GM21619 (cell line): ENCODE measurements at regions not wholly inside any gene's neighbourhood (a gene's known extent, or its start where the extent isn't known, plus 50 kb on each side); places are given as distances from the start of the nearest gene placed in this dataset.

ENCODE experiments used
- ATAC-seq: cut with Tn5 transposase; IDR thresholded peaks from one replicate; pipeline ENCODE4 v1.9.1; 2021; ENCODE audit not compliant: unreplicated experiment

DNA sequence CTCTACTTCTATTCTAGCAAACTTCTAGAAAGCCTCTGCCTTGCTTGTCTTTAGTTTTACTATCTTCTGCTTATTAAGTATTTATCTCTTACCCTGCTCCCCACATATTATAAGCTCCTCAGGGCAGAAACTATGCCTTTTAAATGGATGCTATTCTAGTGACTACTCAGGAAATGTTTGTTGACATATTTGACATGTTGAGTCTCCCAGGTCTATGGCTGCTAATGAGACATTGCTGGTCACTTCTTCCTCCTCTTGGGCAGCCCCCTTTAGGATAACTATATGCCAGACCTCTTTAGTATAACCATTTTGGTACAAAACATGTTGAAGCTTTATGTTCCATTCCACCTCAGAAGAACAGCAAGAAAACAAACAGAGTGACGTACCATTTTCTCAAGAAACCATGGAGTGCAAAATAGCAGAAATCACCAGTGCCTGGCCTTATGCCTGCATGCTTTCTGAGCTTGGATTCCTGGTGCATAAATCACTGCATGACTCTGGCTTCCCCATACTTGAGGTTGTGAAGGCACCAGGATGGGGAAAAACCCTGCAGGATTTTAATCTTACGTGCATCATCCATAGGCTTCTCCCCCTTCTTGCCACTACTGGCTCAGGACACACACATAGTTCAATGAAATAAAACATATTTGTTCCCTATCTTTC, 202.6 kb downstream of the TMX1 start:
- no peak for ATAC-seq

DNA sequence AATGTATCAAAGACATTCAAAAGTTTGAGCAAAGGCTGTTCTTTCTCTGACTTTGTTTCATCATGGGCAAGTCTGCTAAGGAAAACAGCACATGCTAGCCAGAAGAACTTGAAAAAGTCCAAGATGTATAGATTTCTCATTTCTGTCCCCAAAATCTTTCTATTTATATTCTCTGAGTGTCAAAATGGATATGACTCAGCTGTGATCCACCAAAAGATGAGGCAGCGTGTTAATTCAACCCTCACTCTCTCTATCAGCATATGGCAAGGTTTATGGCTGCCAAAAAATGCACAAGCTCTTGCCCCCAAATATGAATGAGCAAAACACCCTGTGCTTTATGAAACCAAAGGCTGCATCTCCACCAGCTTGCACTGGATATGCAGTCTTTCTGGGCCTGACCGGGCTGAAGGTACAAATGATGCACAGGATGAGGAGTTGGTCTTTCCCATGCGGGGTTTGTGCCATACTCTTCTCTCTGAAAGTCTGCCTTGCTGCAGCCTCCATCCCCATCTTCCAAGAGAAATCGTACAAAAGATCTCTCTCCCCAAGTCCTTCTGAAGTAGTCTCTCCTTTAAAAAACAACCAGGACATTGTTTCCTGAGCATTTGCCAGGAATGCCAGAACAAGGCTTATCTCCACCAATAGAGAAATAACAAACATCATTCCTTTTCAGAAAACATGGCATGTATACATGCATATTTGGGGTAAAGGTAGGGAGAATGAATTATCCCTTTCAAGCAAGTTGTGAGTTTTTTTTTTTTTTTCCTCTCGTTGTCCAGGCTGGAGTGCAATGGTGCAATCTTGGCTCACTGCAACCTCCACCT, 203.4 kb downstream of the TMX1 start:
- ATAC-seq = no peak

- ATAC-seq = no peak
Observed at GRCh38 chr14:51444353-51445000, 204.4 kb downstream of the TMX1 start.

DNA sequence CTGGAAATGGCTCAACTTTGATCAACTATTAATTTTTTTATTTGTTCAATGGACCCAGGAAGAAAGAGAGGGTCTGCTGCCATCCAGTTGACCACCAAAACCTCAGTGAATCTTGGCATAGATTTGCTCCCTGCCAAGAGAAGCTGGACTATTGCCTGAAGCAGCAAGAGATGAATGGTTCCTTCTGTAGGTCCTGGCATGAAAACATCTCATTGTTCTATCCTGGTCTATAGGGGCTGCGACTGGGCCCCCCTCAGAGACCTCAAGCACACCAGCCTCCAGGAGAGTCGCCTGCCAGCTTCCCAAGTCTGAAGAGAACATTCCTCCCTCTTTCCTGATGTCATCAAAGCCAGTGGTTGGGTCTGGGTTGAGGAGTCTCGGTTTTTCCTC, 204.9 kb downstream of the TMX1 start:
- ATAC-seq = no peak

DNA sequence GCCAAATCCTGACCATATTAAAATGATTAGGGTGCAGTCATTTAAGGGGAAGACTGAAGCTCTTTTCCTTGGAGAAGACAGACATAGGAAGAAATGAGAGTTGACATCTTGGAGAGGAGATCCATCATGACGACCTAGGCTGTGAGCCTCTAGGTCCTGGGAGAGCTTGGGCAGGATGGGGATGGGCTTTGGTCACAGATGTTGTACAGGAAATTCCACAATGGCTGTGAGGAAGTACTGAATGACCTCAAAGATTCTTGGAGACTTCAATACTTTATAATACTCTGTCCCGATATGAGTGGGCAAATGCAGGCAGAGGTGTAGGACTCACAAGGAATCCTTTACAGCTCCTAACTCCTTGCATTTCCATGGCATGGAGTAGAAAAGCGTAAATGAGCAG, 204.9 kb upstream of the FRMD6 start:
- ATAC-seq = no peak

GRCh38 chr14:51447411-51447810, 204.3 kb upstream of the FRMD6 start:
- no peak for ATAC-seq

DNA sequence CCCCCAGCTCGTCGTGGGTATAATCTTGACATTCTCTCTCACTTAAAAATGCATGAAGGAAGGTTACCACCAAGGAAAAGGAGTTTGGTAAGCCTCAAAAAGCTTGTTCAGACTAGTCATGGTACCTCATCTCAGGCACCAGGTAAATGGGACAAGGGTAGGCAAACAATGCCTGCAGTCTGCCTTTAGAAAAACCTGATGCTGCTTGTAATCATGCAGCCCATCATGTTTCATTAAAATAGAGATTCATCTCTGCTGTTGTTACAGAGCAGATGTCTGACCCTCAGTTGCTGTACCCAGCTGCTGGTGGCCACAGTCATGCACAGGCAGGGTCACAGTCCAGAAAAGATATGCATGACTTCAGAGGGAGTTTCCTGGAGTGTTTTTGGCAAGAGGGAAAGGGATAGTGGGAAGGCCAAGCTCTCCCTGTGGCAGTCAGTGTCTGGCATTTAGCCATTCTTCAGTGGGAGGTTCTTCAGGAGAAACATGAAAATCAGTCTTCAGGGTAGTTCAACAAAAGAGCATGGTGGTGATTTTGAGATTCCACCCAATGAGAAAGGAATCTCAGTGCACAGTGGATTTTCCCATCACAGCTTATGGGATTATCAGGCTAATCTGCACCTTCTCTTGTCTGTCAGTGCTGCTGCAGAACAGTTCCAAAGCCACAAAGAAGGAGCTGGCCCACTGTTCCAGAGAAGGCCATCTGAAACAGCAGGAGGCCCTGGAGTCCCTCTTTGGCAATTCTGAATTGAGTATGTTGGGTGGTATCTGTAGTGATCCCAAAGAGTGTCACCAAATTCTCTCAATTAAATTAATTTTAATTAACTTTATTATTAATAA, 202.7 kb upstream of the FRMD6 start:
- ATAC-seq = no peak

DNA sequence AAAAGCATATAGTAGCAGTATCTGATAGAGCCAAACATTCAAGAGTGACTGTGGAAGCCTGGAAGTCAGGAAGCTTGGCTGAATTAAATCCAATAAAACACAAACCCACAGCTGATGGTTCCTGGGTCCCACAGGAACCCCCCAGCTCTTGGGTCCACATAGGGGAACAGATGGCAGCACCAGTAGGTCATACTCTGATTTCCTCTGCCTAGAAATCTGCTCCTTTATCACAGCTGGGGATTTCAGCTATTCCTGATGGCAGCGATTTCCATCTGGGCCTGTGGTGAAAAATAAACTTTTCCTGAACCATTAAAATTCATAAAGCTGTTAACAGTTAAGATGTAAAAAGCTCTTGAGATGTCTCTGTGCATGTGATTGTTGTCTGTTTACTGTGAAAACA, 202.0 kb upstream of the FRMD6 start:
- no peak for ATAC-seq

- ATAC-seq = no peak
Observed at GRCh38 chr14:51451561-51451960, 200.1 kb upstream of the FRMD6 start.

GRCh38 chr14:51453869-51454268, 197.8 kb upstream of the FRMD6 start:
- ATAC-seq = no peak

- ATAC-seq = no peak
Observed at GRCh38 chr14:51454351-51454750, 197.4 kb upstream of the FRMD6 start.

DNA sequence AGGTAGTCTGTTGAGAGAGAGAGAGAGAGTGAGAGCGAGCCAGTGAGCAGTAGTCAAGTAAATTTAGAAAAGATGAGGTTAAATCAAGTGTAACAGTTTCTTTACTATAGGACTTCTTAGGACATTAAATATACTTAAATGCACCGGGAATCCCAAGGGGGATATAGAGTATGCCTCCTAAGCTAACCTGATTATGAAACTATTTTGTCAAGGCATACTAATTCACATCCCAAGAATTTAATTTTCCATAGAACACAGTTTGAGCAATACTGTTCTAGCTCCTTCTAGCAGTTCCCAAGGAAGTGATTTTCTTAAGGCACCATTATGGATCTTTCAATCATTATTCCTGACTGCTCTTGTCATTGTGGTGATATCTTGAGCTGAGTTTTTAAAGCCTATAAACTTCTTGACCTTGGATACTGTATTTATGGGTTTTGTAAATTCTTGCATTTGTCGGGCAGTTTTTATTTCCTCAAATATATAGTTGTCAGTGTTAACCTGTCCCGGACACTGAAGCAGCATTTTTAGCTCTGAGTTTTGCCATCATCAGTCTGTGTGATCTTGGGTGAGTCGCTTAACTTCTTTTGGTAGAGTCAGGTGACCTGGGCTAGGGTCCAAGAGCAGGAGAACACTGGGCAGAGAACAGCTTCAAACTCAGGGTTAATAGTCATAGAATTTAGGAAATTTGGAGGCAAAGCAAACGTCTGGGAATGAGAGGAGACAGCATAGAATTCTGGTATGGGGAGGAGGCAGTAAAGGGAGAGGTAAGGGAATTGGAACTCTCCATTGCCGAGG, 196.5 kb upstream of the FRMD6 start:
- no peak for ATAC-seq

DNA sequence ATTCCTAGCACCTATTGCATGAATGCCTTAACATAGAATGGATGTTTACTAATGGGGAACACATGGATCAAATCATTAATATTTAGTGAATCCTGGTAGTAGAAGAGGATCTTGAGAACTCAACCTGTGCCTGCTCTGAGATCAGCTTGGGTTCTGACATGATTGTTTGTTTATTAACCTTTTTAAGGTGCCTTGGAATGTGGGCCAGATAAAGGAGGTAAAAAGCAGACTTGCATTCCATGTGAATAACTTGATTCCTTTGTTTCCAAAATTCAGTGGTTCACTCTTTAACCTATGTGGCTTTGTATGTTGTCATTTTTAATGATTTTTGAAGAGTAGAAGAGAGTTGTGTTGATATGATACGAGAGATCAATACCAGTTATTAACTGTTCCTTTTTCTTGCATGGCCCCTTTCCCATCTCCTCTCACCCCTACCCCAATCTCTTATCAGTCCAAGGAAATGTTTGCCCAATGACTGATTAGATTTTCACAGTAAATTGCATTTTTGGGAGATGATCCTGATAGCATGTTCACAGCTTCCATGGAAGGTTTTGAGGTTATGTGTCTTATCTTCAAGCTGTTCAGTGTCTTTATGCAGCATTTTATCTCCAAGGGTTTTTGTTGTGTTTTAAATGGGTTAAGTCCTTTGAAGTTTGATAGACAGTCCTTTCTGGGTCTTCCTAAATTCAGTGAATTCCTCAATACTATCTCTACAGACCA, 193.7 kb upstream of the FRMD6 start:
- ATAC-seq = no peak

DNA sequence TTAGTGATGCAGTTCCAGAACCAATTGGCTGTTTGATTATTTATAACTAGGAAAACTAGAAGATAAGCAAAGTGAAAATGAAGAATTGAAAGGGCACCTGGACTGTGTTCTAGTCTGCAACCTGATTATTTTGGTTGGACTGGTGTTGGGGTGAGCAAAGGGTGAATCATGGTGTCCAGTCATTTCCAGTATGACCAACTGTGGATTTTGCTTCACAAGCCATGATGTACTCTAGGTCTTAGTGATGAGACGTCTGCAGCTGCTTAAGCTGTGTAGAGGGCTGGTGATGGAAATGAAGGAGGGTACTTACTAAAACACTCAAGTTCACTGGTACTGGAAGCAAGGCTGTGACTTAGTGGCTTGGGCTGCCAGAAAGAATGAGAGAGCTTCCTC, 193.2 kb upstream of the FRMD6 start:
- ATAC-seq = no peak

DNA sequence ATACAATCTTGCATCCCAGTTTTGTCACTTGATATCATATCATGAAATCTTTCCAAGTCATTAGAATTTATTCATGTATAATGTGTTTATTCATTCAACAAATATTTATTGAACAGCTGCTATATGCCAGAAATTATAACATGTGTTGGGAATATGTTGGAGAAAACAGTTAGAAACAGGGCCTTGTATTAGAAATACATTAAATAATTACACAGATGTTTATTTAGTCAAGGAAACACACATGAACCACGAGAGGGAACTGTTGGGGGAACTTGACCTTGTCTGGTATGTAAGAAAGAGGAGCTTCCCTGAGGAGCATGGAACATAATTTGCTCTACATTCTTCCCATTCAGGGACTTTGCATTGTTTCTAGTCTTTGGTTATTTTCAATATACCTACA, 191.7 kb upstream of the FRMD6 start:
- no peak for ATAC-seq

- no peak for ATAC-seq
Observed at GRCh38 chr14:51462182-51462581, 189.5 kb upstream of the FRMD6 start.

DNA sequence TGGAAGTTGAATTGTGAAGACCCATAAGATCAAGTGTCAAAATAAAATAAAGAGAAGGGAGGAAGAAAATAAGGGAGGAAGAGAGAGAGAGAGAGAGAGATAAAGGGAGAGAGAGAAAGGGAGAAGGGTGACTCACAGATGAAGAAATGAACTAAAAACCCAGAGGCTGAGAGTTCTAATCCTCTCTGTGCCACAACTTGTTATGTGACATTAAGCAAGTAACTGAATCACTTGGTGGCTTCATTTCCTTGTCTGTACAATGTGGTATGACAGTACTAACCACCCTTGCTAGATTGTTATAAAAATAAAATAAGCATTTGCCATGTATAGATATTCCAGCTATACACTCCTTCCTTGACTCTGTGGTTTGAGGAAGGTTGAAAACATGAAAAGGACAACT, 189.0 kb upstream of the FRMD6 start:
- no peak for ATAC-seq

DNA sequence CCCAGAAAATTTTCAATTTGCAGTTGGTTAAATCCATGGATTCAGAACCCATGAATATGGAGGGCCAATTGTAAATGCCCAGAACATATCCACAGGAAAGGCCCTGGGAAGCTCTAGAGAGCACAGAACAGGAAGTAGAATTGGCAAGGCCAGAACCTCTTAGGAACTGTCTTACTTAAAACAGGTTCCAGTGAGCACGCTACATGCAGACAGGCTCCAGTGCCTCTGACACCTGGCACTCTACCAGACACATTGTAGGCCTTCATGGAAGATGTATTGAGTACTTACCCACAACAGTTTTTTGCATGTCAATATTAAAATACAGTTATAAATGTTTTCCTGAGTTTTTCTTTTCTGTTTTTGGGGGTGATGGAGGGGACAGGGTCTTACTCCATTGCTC, 188.2 kb upstream of the FRMD6 start:
- no peak for ATAC-seq

DNA sequence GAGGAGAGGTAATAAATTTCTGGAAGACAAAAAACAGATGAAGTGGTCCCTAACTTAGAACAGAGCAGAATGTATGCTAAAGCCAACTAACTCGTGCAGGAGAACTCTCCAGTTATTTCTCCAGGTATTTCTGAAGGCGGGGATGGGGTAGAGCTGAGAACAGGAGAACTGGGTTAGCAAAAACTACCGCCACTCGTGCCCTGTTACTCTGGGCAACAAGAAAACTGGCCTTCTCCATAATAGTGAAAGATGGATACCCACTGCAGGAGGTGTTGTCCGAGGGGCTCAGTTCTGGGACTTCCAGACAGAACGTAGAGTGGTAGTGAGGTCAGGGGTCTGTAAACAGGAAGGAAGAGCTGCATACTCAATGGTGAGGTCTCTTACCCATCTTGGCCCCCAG, 187.3 kb upstream of the FRMD6 start:
- ATAC-seq = no peak

DNA sequence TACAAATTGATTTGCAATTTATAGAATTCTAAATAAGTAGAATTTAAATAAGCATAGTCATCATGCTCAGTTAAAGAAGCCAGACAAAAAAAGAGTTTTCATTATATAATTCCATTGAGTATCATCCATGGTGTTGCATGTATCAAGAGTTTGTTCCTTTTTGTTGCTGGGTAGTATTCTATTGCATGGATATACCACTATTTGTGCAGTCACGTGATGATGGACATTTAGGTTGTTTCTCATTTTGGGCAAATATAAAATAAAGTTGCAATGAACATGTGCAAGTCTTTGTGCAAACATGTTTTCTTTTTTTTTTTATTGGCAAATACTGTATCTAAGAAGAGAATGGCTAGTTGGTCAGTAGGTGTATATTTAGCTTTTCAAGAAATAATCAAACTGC, 186.2 kb upstream of the FRMD6 start:
- ATAC-seq = no peak
